GM21390 (cell line): ENCODE measurements at regions not wholly inside any gene's neighbourhood (a gene's known extent, or its start where the extent isn't known, plus 50 kb on each side); places are given as distances from the start of the nearest gene placed in this dataset.

ENCODE experiments used
- ATAC-seq: cut with Tn5 transposase; IDR thresholded peaks from one replicate; pipeline ENCODE4 v1.9.1; 2021; ENCODE audit not compliant: unreplicated experiment

GRCh38 chrX:9191392-9191791, 157.5 kb upstream of the FAM9B start:
- no peak for ATAC-seq

GRCh38 chrX:9195199-9195880, 161.4 kb upstream of the FAM9B start:
- no peak for ATAC-seq

- no peak for ATAC-seq
Measured at GRCh38 chrX:9196961-9197640, 163.2 kb upstream of the FAM9B start.

DNA sequence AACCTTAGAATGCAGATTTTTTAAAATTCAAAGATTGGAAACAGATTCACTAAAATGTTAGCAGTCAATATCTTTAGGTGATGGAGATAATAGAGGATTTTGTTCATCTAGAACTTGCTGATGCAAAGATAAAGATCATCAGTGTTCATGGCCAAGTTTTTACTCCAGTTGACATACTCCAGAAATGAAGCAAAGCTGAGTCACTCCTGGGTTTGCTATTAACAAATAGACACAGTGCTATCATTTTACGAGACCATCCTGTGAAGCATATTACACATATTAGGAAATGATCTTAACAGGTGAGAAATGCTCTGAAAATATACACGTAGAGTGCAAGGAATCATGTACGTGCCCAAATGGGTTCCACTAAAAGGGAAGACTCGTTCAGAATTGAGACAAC, 170.6 kb upstream of the FAM9B start:
- ATAC-seq = no peak

- no peak for ATAC-seq
Measured at GRCh38 chrX:9205599-9206223, 171.8 kb upstream of the FAM9B start.

DNA sequence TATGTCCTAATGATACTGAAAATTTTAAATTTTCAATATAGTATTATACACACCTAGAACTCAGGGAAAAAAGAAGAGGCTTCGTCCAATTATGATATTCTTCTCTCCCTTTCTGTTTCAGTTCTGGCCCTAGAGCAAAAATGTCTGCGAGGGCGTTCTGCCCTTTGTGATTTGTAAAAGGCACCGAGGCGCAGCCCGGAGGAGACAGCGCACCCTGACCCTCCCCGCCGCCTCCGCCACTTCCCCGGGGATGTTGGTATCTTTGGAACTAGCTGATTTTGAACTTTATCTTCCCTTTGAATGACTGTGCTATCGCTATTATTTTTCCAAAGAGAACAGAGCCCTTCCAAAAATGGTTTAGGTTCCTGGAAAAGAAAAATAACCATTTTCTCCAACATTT, 173.2 kb upstream of the FAM9B start:
- no peak for ATAC-seq

GRCh38 chrX:9211269-9211668, 177.3 kb upstream of the FAM9B start:
- no peak for ATAC-seq

GRCh38 chrX:9221781-9222180, 187.9 kb upstream of the FAM9B start:
- ATAC-seq = no peak

GRCh38 chrX:9222299-9222698, 188.4 kb upstream of the FAM9B start:
- no peak for ATAC-seq

GRCh38 chrX:9227276-9227675, 193.3 kb upstream of the FAM9B start:
- no peak for ATAC-seq

DNA sequence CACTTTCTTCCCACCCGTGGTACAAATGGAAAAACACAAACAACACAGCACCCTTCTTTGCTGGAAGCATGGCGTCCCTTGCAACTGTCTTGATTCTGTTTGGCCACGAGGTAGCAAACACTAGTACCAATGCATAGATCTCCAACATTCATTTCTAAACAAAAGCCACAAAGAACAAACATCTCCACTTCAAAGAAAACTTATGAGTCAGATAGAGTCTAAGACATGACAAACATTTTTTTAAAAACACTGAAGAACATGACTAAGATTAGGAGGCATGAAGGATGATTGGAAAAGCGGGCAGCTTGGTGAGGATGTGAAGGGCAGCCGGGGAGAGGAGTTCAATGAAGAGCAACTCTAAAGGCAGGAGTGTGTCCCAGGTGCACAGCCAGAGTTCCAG, 197.6 kb upstream of the FAM9B start:
- ATAC-seq = no peak

- ATAC-seq = no peak
Measured at GRCh38 chrX:9233141-9233540, 199.2 kb upstream of the FAM9B start.

DNA sequence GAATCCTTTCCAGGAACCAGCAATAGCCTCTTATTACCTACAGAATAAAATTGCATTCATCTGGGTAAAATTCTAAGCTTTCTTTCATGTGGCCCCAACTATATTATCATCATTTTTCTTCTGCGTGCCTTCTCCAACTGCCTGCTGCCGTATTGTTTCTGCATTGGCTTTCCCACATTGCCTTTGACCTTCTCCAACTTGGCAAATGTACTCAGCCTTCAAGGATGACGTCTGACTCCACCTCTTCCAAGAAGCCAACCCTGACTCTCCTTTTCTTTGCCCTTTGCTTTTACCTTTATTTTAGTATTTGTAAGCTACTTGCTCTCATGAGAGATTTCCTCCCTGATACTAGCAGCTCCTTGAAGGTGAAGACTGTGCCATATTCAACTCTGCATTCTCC, 200.4 kb upstream of the FAM9B start:
- ATAC-seq = no peak

DNA sequence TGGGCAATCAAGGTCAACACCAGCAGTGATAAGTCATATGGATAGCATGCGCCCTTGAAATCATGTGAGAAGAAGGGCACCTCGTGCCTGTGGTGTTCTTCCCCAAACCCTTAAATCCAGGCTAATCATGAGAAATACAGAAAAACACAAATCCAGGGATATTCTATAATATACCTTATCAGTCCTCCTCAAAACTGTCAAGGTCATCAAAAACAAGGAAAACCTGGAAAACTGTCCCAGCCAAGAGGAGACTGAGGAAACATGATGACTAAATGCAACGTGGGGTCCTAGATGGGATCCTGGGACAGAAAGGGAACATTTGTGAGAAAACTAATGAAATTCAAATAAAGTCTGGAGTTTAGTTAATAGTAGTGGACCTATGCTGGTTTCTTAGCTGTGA, 201.8 kb upstream of the FAM9B start:
- no peak for ATAC-seq

GRCh38 chrX:9240956-9241355, 207.0 kb upstream of the FAM9B start:
- ATAC-seq = no peak

DNA sequence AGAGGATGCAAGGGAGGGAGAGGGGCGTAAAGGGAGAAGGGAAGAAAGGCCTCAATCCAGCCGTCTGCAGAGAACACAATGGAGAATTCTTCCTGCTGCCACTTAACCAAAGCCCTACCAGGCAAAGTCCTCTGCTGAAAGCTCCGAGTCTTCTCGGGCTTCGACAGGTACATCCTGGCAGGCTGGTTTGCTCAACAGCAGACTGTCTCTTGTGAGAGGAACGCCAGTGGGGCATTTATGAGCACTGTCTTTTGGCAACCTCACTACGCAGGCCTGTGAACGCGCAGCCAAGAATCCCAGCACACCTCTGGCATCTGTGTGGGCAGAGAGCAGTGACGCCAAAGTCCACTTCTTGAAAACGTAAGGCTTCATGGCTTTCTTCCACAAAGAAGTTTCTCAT, 207.5 kb upstream of the FAM9B start:
- ATAC-seq = no peak

GRCh38 chrX:9249051-9249846, 215.3 kb upstream of the FAM9B start:
- ATAC-seq = no peak

DNA sequence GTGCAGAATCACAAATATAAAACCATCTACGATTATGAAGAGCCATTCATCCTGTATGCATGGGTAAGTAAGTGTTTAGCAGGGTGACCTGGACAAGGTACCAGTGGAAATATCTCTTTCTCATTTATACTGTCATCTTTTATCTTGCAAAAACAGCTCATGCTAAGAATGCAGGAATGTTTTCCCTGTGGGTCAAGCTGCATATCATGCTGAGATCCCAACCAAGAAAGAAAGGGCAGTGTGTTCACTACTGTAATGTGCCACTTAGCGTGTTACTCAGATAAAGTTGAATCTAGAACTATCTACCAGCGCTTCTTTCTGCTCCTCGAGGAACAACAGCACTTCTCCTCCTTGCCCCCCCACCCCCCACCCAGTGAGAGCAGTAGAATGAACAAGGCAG, 212.7 kb upstream of the TBL1X start:
- no peak for ATAC-seq

DNA sequence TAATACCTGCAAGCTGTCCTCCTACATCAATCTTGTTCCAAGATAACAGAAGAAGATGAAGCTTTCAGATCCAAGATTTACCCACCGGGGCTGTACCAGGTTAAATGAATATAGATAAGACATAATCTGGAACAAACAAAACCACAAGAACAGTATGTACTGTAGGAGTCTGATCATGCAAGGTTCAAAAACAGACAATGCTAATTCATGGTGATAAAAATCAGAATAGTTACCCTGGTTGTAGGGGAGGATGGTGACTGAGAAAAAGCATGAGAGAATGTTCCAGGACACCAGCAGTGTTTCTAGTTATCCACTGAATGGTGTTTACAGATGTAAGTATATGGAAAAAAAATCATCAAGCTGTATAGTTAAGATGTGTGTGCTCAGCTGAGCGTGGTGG, 211.6 kb upstream of the TBL1X start:
- no peak for ATAC-seq

- ATAC-seq = no peak
Measured at GRCh38 chrX:9257718-9258420, 207.0 kb upstream of the TBL1X start.
